Neuronal stem cell (in vitro differentiated cells): ENCODE measurements at regions not wholly inside any gene's neighbourhood (a gene's known extent, or its start where the extent isn't known, plus 50 kb on each side); places are given as distances from the start of the nearest gene placed in this dataset.

Experiments
- DNase-seq: peaks from one replicate; pipeline ENCODE4 v3.0.0-alpha.2; 2013; ENCODE audit warnings: low spot score
- H2AFZ ChIP-seq: one replicate; pipeline ENCODE4 v1.6.1; 2013; ENCODE audit warnings: mild to moderate bottlenecking, low read length, inconsistent platforms
- H2AK5ac ChIP-seq: 2 replicates; pipeline ENCODE4 v1.6.1; 2013; ENCODE audit warnings: low read depth, mild to moderate bottlenecking, inconsistent platforms, low read length, moderate library complexity, mixed read lengths
- H2BK120ac ChIP-seq: 2 replicates; pipeline ENCODE4 v1.6.1; 2013; ENCODE audit warnings: low read depth, mild to moderate bottlenecking, inconsistent platforms, low read length, moderate library complexity, mixed read lengths
- H2BK12ac ChIP-seq: one replicate; pipeline ENCODE4 v1.6.1; 2013; ENCODE audit warnings: low read length, inconsistent platforms
- H2BK15ac ChIP-seq: 2 replicates; pipeline ENCODE4 v1.6.1; 2013; ENCODE audit warnings: mild to moderate bottlenecking, low read length, inconsistent platforms, mixed read lengths
- H2BK5ac ChIP-seq: one replicate; pipeline ENCODE4 v1.6.1; 2013; ENCODE audit warnings: inconsistent platforms, mild to moderate bottlenecking, low read length, moderate library complexity
- H3K14ac ChIP-seq: one replicate; pipeline ENCODE4 v1.6.1; 2013; ENCODE audit warnings: low read length, inconsistent platforms
- H3K18ac ChIP-seq: 2 replicates; pipeline ENCODE4 v1.6.1; 2013; ENCODE audit warnings: low read length, inconsistent platforms
- H3K23ac ChIP-seq: 2 replicates; pipeline ENCODE4 v1.6.1; 2013; ENCODE audit warnings: low read depth, mild to moderate bottlenecking, mixed read lengths, low read length, inconsistent platforms; ENCODE audit not compliant: poor library complexity
- H3K27ac ChIP-seq: replicated peaks from 3 replicates; pipeline ENCODE4 v1.5.1; 2013; ENCODE audit warnings: low read length, inconsistent platforms
- H3K27me3 ChIP-seq, 3 experiments: 2 replicates each; pipeline ENCODE4 v1.6.1; 2013; ENCODE audit warnings: low read length in 3 of 3, mild to moderate bottlenecking in 2 of 3, inconsistent platforms in 1 of 3, low read depth in 1 of 3, mixed read lengths in 1 of 3, moderate library complexity in 1 of 3; ENCODE audit not compliant: control insufficient read depth in 3 of 3, insufficient read depth in 3 of 3
- H3K36me3 ChIP-seq, 2 donors: replicated peaks in 1 of 2; 2 replicates each; pipeline ENCODE4 v1.6.1; 2013; ENCODE audit warnings: low read length in 2 of 2; ENCODE audit not compliant: control insufficient read depth in 2 of 2, insufficient read depth in 2 of 2
- H3K4ac ChIP-seq: 2 replicates; pipeline ENCODE4 v1.6.1; 2013; ENCODE audit warnings: inconsistent platforms, mild to moderate bottlenecking, low read length, moderate library complexity
- H3K4me1 ChIP-seq, 2 donors: 1 replicate in 1 of 2; 2 replicates in 1 of 2; pipeline ENCODE4 v1.6.1; 2013; ENCODE audit warnings: low read length in 2 of 2, low read depth in 1 of 2; ENCODE audit not compliant: control insufficient read depth in 2 of 2, insufficient read depth in 1 of 2
- H3K4me2 ChIP-seq: one replicate; pipeline ENCODE4 v1.6.1; 2013; ENCODE audit warnings: mild to moderate bottlenecking, low read length, inconsistent platforms; ENCODE audit not compliant: insufficient read depth, poor library complexity, severe bottlenecking
- H3K4me3 ChIP-seq, 2 donors: 2 replicates each; pipeline ENCODE4 v1.5.1; 2013; ENCODE audit warnings: low read length in 2 of 2, mild to moderate bottlenecking in 2 of 2, inconsistent platforms in 1 of 2, moderate library complexity in 1 of 2
- H3K79me1 ChIP-seq: one replicate; pipeline ENCODE4 v1.6.1; 2013; ENCODE audit warnings: low read depth, mild to moderate bottlenecking, inconsistent platforms, low read length, moderate library complexity
- H3K9ac ChIP-seq: one replicate; pipeline ENCODE4 v1.6.1; 2013; ENCODE audit warnings: mild to moderate bottlenecking, low read depth, low read length, inconsistent platforms; ENCODE audit not compliant: poor library complexity
- H3K9me3 ChIP-seq, 2 donors: replicated peaks in 1 of 2; 2 replicates each; pipeline versions ENCODE3 to v1.6.1; 2013; ENCODE audit warnings: low read length in 2 of 2, mild to moderate bottlenecking in 2 of 2, inconsistent platforms in 1 of 2, low read depth in 1 of 2, mixed read lengths in 1 of 2, moderate library complexity in 1 of 2; ENCODE audit not compliant: control insufficient read depth in 2 of 2, insufficient read depth in 1 of 2
- H4K8ac ChIP-seq: one replicate; pipeline ENCODE4 v1.6.1; 2013; ENCODE audit warnings: low read depth, mild to moderate bottlenecking, inconsistent platforms, low read length, moderate library complexity
- H4K91ac ChIP-seq: one replicate; pipeline ENCODE4 v1.6.1; 2013; ENCODE audit warnings: low read length, low read depth, mild to moderate bottlenecking, inconsistent platforms; ENCODE audit not compliant: poor library complexity
- WGBS, 2 donors: extraction: QIAGEN DNeasy Blood & Tissue Kit; methylation state at CpG; one replicate each; pipeline ENCODE4 v1.1.7; 2013; ENCODE audit warnings: missing lambda C conversion rate in 2 of 2, mixed read lengths in 1 of 2; ENCODE audit not compliant: insufficient read length in 2 of 2, insufficient replicate concordance in 1 of 2; ENCODE audit errors: extremely low coverage in 2 of 2; 5-methylcytosine and 5-hydroxymethylcytosine counted together

DNA sequence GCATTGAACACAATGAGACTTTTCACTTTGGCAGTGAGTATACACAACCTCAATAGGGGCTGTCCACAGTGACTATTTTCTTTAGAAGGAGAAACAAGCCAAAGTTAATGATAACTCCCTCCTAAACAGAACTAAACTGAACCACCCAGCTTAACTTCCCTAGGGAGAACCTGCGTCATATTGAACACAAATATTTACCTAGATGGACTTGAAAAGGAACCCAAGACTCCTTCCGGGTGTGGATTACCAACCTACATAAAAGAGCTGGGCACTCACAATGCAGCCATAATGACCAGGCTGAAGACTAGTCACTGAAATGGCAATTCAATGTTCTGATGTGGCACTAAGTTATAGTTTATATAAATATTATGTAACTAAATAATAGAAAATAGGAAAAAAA, 160.6 kb downstream of the IBTK start:
- WGBS, 2 donors = no CpG with 5 or more reads among the region's 2 CpGs
- H2AK5ac ChIP-seq = no peak overlapping the region
- no peak overlapping the region for H3K9ac ChIP-seq
- H3K27me3 ChIP-seq = no peaks in the 10 kb centered on the region
- no peak overlapping the region for H2AFZ ChIP-seq
- H3K9me3 ChIP-seq = no peaks in the 10 kb centered on the region
- no peak overlapping the region for H3K4me3 ChIP-seq
- H3K4me1 ChIP-seq = peaks cover 0 to 4% of the 10 kb centered on the region in 2 donors
- no peak overlapping the region for H3K27ac ChIP-seq
- H4K8ac ChIP-seq = no peak overlapping the region
- no peak overlapping the region for H3K4ac ChIP-seq
- DNase-seq = no peak
- no peaks in the 10 kb centered on the region for H3K79me1 ChIP-seq
- H3K36me3 ChIP-seq = no peaks in the 10 kb centered on the region
- H2BK5ac ChIP-seq = no peak overlapping the region
- no peak overlapping the region for H3K18ac ChIP-seq
- no peak overlapping the region for H3K14ac ChIP-seq
- H3K23ac ChIP-seq = no peak overlapping the region
- H3K4me2 ChIP-seq = no peak overlapping the region
- no peak overlapping the region for H4K91ac ChIP-seq
- no peak overlapping the region for H2BK120ac ChIP-seq
- H2BK15ac ChIP-seq = no peak overlapping the region
- no peak overlapping the region for H2BK12ac ChIP-seq

DNA sequence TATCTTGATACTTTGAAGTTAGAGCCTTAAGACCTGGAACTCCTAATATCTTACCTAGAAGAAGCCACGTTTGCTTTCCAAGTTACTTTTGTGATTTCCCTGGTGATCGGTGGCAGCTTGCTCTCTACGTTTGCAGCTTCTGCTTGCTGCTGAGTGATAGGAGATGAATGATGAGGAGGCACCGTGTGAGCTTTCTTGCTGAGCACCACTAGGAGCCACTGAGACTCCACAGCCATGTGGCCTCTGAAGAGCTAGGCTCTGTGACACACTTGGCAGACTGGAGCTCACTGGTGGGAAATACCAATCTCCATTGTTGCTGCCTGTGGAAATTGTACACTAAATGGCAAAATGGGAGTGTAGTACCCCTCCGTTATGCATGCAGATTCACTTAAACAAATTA, 161.8 kb downstream of the IBTK start:
- H4K91ac ChIP-seq = no peak overlapping the region

DNA sequence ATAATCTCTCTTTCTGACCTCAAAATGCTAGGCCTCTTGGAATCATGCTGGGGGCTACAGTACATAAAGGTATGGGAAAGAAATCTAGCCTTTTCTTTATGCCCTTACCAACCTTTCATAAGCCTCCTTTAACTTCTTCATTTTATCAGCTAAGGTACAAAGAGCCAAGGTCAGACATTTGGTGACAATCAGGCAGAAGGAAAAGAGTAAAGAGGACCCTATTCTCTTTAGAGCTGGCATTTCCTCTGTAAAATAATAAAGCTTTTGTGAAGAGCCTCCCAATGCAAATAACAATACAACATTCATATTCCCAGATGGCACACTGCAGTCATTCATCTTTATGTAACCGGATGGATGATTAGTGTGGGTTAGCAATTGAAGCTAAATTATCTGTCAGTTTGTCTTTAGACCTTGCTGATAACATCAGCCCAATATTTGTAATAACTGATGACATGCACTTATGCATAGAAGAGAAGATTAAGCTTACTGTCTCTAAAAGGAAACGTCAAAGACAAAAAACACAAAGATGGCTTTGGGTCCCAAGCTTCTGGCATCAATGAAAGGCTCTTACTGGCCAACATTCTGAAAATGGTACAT, 163.1 kb downstream of the IBTK start:
- Histone ChIP-seq H3K27me3 (no peaks in the 10 kb centered on the region), H2BK5ac (no peak overlapping the region), H3K23ac (no peak overlapping the region), H3K79me1 (no peaks in the 10 kb centered on the region), H3K36me3 (no peaks in the 10 kb centered on the region), H2AFZ (no peak overlapping the region), H3K27ac (no peak overlapping the region), H3K14ac (no peak overlapping the region), H2AK5ac (no peak overlapping the region), H3K4me1 (peaks cover 0 to 4% of the 10 kb centered on the region in 2 donors), H2BK120ac (no peak overlapping the region), H2BK12ac (no peak overlapping the region), H3K18ac (no peak overlapping the region), H3K4me2 (no peak overlapping the region), H3K9ac (no peak overlapping the region), H3K4me3 (no peak overlapping the region), H4K91ac (no peak overlapping the region), H4K8ac (no peak overlapping the region), H3K9me3 (no peaks in the 10 kb centered on the region), H2BK15ac (no peak overlapping the region), H3K4ac (no peak overlapping the region)
- no CpG with 5 or more reads among the region's 2 CpGs for WGBS, 2 donors
- DNase-seq = no peak

More for the DNA sequence above, 161.8 kb downstream of the IBTK start:
- Histone ChIP-seq H4K8ac (no peak overlapping the region), H3K18ac (no peak overlapping the region), H3K4me2 (no peak overlapping the region), H3K36me3 (no peaks in the 10 kb centered on the region), H2AFZ (peak overlapping the region; percentile 31), H2AK5ac (no peak overlapping the region), H3K14ac (no peak overlapping the region), H3K4ac (no peak overlapping the region), H3K27ac (no peak overlapping the region), H3K4me1 (peaks cover 0 to 4% of the 10 kb centered on the region in 2 donors), H3K9me3 (no peaks in the 10 kb centered on the region), H3K23ac (no peak overlapping the region), H2BK5ac (no peak overlapping the region), H3K9ac (no peak overlapping the region), H2BK15ac (no peak overlapping the region), H2BK12ac (no peak overlapping the region), H3K27me3 (no peaks in the 10 kb centered on the region), H3K79me1 (no peaks in the 10 kb centered on the region), H3K4me3 (peak overlapping the region in 1 of 2 donors; percentile 64), H2BK120ac (no peak overlapping the region)
- no CpG with 5 or more reads among the region's 5 CpGs for WGBS, 2 donors
- no peak for DNase-seq

DNA sequence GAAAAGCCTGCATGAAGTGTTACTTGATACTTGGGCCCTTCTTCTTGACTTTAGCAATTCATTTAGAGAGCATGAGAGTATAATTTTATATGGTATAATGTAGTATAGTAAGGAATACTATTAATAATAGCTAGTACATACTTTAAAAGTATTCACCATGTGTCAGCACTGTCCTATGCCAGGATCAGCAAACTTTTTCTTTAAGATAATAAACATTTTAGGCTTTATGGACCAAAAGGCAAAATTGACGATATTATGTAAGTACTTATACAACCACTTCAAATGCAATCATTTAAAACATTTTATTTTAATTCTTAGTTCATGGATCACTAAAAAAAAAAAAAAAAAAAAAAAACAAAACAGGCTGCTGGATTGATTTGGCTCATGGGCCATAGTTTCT, 163.9 kb downstream of the IBTK start:
- Histone ChIP-seq H2AFZ (no peak overlapping the region), H3K4me2 (no peak overlapping the region), H4K91ac (no peak overlapping the region), H3K14ac (no peak overlapping the region), H3K4me3 (no peak overlapping the region), H3K27ac (no peak overlapping the region), H3K79me1 (no peaks in the 10 kb centered on the region), H2BK5ac (no peak overlapping the region), H2BK120ac (no peak overlapping the region), H3K36me3 (no peaks in the 10 kb centered on the region), H3K4me1 (peaks cover 0 to 4% of the 10 kb centered on the region in 2 donors), H2AK5ac (no peak overlapping the region), H3K9ac (no peak overlapping the region), H3K18ac (no peak overlapping the region), H3K4ac (no peak overlapping the region), H3K27me3 (no peaks in the 10 kb centered on the region), H4K8ac (no peak overlapping the region), H3K9me3 (no peaks in the 10 kb centered on the region), H3K23ac (no peak overlapping the region), H2BK15ac (no peak overlapping the region), H2BK12ac (no peak overlapping the region)
- no CpG with 5 or more reads among the region's 1 CpG for WGBS, 2 donors
- no peak for DNase-seq
